Heart left ventricle (tissue), 13 donors: ENCODE measurements at regions not wholly inside any gene's neighbourhood (a gene's known extent, or its start where the extent isn't known, plus 50 kb on each side); places are given as distances from the start of the nearest gene placed in this dataset.

ENCODE experiments used
- POLR2A ChIP-seq, 2 donors: fragments of 450-650 bp; IDR thresholded peaks; one replicate each; pipeline ENCODE4 v1.6.1; 2017; ENCODE audit warnings: antibody characterized with exemption in 2 of 2, mild to moderate bottlenecking in 2 of 2, moderate library complexity in 2 of 2
- TF ChIP-seq, protein P1 (sequence below), 12 donors: fragments of 200-600 bp; sonication (generic) in 4 of 12; IDR thresholded peaks; one replicate each; pipeline versions ENCODE4 v1.5.0 to v1.8.0; 2018 to 2022; ENCODE audit warnings: antibody characterized with exemption in 12 of 12, mild to moderate bottlenecking in 5 of 12
- donor health status: ischemic (EF 13 %, LVEDD 7.1; RV severe dilation, severe dysfunction).
- donor health status: DM: no; HTN: yes; CAD: no.
- donor health status: DM: no; HTN: no; CAD: no.
- donor health status: ischemic (EF 25% LVEDD 6.9; RV normal size, moderate dysfunction).
- donor health status: ischemic (EF 25% LVEDD 5.7; RV mildly dilated, moderate dysfunction).
- donor health status: ischemic (EF 35%, LVEDD 5.7; RV mildly dilated, moderate dysfunction).
- donor health status: nonischemic (EF 11% LVEDD 7.7; RV severe dilation, severe dysfunction).
- donor health status: DM: yes; HTN: yes; CAD: no.
- donor health status: PGD.
- donor health status: ischemic (EF 29% LVEDD 5.4; RV normal size, mild dysfunction).
- donor health status: nonischemic (EF 23%, LVEDD 6.1; RV moderate dilation, normal function).

DNA sequence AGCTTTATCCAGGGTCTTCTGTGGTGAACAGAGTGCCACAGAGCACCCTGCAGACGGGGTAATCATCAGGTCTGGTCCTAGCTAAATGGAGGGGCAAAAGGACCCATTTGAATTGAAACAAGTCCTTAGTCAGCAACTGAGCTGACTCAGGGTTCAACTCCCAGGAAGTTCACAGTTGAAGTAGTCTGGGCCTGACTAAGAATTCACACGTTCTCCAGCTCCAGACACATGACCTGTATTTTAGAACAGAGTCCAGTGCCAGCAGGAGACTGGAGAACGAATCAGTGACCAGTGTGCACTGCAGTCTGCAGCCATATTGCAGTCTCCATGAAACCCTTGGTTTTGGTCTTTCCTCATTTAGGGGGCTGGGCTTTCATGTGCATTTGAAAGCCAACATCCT, 85.2 kb downstream of the ELOVL4 start:
- TF ChIP-seq, protein P1, sequence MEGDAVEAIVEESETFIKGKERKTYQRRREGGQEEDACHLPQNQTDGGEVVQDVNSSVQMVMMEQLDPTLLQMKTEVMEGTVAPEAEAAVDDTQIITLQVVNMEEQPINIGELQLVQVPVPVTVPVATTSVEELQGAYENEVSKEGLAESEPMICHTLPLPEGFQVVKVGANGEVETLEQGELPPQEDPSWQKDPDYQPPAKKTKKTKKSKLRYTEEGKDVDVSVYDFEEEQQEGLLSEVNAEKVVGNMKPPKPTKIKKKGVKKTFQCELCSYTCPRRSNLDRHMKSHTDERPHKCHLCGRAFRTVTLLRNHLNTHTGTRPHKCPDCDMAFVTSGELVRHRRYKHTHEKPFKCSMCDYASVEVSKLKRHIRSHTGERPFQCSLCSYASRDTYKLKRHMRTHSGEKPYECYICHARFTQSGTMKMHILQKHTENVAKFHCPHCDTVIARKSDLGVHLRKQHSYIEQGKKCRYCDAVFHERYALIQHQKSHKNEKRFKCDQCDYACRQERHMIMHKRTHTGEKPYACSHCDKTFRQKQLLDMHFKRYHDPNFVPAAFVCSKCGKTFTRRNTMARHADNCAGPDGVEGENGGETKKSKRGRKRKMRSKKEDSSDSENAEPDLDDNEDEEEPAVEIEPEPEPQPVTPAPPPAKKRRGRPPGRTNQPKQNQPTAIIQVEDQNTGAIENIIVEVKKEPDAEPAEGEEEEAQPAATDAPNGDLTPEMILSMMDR (IDR thresholded peaks at IDR 0.05) = no peak
- no peak for TF ChIP-seq POLR2A (IDR thresholded peaks at IDR 0.05)
